DOHH2 (cell line): ENCODE measurements at regions not wholly inside any gene's neighbourhood (a gene's known extent, or its start where the extent isn't known, plus 50 kb on each side); places are given as distances from the start of the nearest gene placed in this dataset.

Experiments used
- H3F3A ChIP-seq: fragments of 200-600 bp; sonication (generic), shearing (Covaris generic); 2 replicates; pipeline ENCODE4 v1.6.0; 2016; ENCODE audit warnings: antibody characterized with exemption, mild to moderate bottlenecking; ENCODE audit not compliant: control insufficient read depth, insufficient read depth
- H3K27ac ChIP-seq: fragments of 200-600 bp; sonication (generic); 2 replicates; pipeline ENCODE4 v1.5.1; 2014; ENCODE audit warnings: low read depth, mild to moderate bottlenecking, low read length, moderate library complexity
- H3K27me3 ChIP-seq: fragments of 200-600 bp; sonication (generic); 2 replicates; pipeline ENCODE4 v1.6.1; 2014; ENCODE audit warnings: mild to moderate bottlenecking, low read length, mixed read lengths; ENCODE audit not compliant: control insufficient read depth
- H3K36me3 ChIP-seq: fragments of 200-600 bp; sonication (generic); 2 replicates; pipeline ENCODE4 v1.6.1; 2014; ENCODE audit warnings: mild to moderate bottlenecking, low read length, moderate library complexity, mixed read lengths; ENCODE audit not compliant: control insufficient read depth
- H3K4me1 ChIP-seq: fragments of 200-600 bp; sonication (generic); 2 replicates; pipeline ENCODE4 v1.6.1; 2014; ENCODE audit warnings: mild to moderate bottlenecking, low read length, mixed read lengths; ENCODE audit not compliant: control insufficient read depth
- H3K4me2 ChIP-seq: fragments of 200-600 bp; sonication (generic); 2 replicates; pipeline ENCODE4 v1.6.0; 2014; ENCODE audit warnings: mild to moderate bottlenecking, low read length, moderate library complexity
- H3K4me3 ChIP-seq: fragments of 200-600 bp; sonication (generic); 2 replicates; pipeline ENCODE4 v1.5.1; 2014; ENCODE audit warnings: mild to moderate bottlenecking, low read length, mixed read lengths
- H3K79me2 ChIP-seq: fragments of 200-600 bp; sonication (generic); 2 replicates; pipeline ENCODE4 v1.6.1; 2014; ENCODE audit warnings: mild to moderate bottlenecking, low read length, mixed read lengths; ENCODE audit not compliant: control insufficient read depth
- H3K9me2 ChIP-seq: fragments of 200-600 bp; sonication (generic); replicated peaks from 2 replicates; pipeline ENCODE4 v1.6.1; 2014; ENCODE audit warnings: mild to moderate bottlenecking, low read length, mixed read lengths; ENCODE audit not compliant: control insufficient read depth
- H3K9me3 ChIP-seq: fragments of 200-600 bp; sonication (generic); 2 replicates; pipeline ENCODE4 v1.6.1; 2014; ENCODE audit warnings: antibody characterized with exemption, low read length, mixed read lengths; ENCODE audit not compliant: control insufficient read depth, insufficient read depth
- H4K20me1 ChIP-seq: fragments of 200-600 bp; sonication (generic); 2 replicates; pipeline ENCODE4 v1.6.0; 2014; ENCODE audit warnings: low read depth, mild to moderate bottlenecking, antibody characterized with exemption, low read length, moderate library complexity; ENCODE audit not compliant: control insufficient read depth, insufficient read depth
- CTCF ChIP-seq: fragments of 200-600 bp; sonication (generic); IDR thresholded peaks from one replicate; pipeline ENCODE4 v1.5.1; 2014; ENCODE audit warnings: antibody characterized with exemption, mild to moderate bottlenecking, low read depth, low read length; ENCODE audit not compliant: poor library complexity, severe bottlenecking
- EZH2phosphoT487 ChIP-seq: fragments of 200-600 bp; sonication (generic); IDR thresholded peaks from 2 replicates; pipeline ENCODE4 v1.6.1; 2017; ENCODE audit warnings: borderline replicate concordance, mild to moderate bottlenecking, antibody characterized with exemption, low read length, moderate library complexity, mixed read lengths

DNA sequence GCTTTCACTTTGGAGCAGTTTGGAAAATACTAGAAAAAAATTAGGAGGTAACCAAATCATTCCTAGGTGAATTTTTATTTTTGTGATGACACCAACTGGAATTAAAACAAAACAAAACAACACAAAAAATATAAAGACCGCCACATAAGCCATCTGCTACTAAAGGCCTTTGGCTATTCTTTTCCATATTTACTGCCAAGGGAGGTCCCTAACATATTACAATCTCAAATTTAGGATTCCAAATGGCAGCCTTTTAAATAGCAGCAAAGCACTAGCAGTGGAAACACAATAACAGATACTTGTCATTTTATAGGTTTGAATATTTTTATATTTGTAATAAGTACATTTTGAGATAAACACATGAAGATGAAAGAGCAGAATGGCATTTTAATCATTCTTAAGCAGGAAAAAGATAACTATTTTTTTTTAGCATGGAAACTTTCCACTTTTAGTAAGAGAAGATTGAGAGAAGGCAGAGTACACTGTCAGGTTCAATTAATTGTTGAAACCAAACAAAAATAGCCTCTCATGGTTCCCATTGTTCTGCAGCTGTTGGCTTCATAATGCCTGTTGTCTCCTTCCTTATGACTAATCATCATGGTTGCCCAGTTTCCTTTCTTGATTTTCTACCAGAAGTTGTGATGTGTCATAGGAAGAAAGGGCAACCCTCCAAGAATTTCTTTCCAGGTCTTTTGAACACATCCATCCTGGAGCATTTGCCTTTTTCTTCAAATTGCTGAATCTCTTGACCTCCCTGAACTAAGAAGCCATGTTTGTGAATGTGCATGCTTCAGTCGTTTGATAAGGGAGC, 219.0 kb upstream of the EMCN start:
- H4K20me1 ChIP-seq, result no peaks in the 10 kb centered on the region
- TF ChIP-seq CTCF, result no peak
- no peak for TF ChIP-seq EZH2phosphoT487
- H3K27ac ChIP-seq, result no peak overlapping the region

GRCh38 chr4:100728861-100729260, 211.0 kb upstream of the EMCN start:
- no peak overlapping the region for H3K27ac ChIP-seq
- no peaks in the 10 kb centered on the region for H3K9me2 ChIP-seq
- H3K79me2 ChIP-seq, result no peaks in the 10 kb centered on the region
- no peak overlapping the region for H3K4me2 ChIP-seq
- TF ChIP-seq EZH2phosphoT487 (no peak), CTCF (no peak)
- H3K9me3 ChIP-seq, result no peaks in the 10 kb centered on the region
- no peaks in the 10 kb centered on the region for H3F3A ChIP-seq
- H3K4me1 ChIP-seq, result no peaks in the 10 kb centered on the region
- no peaks in the 10 kb centered on the region for H3K27me3 ChIP-seq
- H3K36me3 ChIP-seq, result no peaks in the 10 kb centered on the region
- no peaks in the 10 kb centered on the region for H4K20me1 ChIP-seq
- H3K4me3 ChIP-seq, result no peak overlapping the region

More for the DNA sequence above, 219.0 kb upstream of the EMCN start:
- Histone ChIP-seq H3K27me3 (no peaks in the 10 kb centered on the region), H3K4me2 (no peak overlapping the region), H3K79me2 (no peaks in the 10 kb centered on the region), H3K36me3 (no peaks in the 10 kb centered on the region), H3K9me3 (no peaks in the 10 kb centered on the region), H3K4me1 (no peaks in the 10 kb centered on the region), H3K9me2 (no peaks in the 10 kb centered on the region), H3F3A (no peaks in the 10 kb centered on the region), H3K4me3 (no peak overlapping the region)

- H3K27me3 ChIP-seq, result no peaks in the 10 kb centered on the region
- no peaks in the 10 kb centered on the region for H3K36me3 ChIP-seq
- no peak overlapping the region for H3K4me2 ChIP-seq
- no peaks in the 10 kb centered on the region for H3K4me1 ChIP-seq
- H3K79me2 ChIP-seq, result no peaks in the 10 kb centered on the region
- no peaks in the 10 kb centered on the region for H3K9me3 ChIP-seq
- H3K27ac ChIP-seq, result no peak overlapping the region
- no peaks in the 10 kb centered on the region for H3K9me2 ChIP-seq
- H3K4me3 ChIP-seq, result no peak overlapping the region
- no peaks in the 10 kb centered on the region for H4K20me1 ChIP-seq
- no peak for TF ChIP-seq CTCF
- TF ChIP-seq EZH2phosphoT487, result no peak
- H3F3A ChIP-seq, result no peaks in the 10 kb centered on the region
These were observed 205.1 kb upstream of the EMCN start for GRCh38 chr4:100722866-100723459.
